PFSK-1 (cell line): ENCODE measurements at regions not wholly inside any gene's neighbourhood (a gene's known extent, or its start where the extent isn't known, plus 50 kb on each side); places are given as distances from the start of the nearest gene placed in this dataset.

Source experiments
- FOXP2 ChIP-seq: optimal IDR thresholded peaks from 2 replicates; pipeline ENCODE3; 2011; ENCODE audit warnings: borderline replicate concordance, control low read depth, inconsistent platforms; ENCODE audit not compliant: insufficient read depth; ENCODE audit errors: extremely low read length, extremely low read depth
- POLR2AphosphoS5 ChIP-seq: IDR thresholded peaks from 2 replicates; pipeline ENCODE4 v1.6.1; 2012; ENCODE audit warnings: low read depth, mild to moderate bottlenecking, control low read depth, low read length, moderate library complexity
- SIN3A ChIP-seq: IDR thresholded peaks from 2 replicates; pipeline ENCODE4 v1.6.1; 2012; ENCODE audit warnings: mild to moderate bottlenecking, low read length, moderate library complexity, borderline replicate concordance; ENCODE audit not compliant: insufficient read depth
- TAF1 ChIP-seq: IDR thresholded peaks from 2 replicates; pipeline ENCODE4 v1.6.1; 2012; ENCODE audit warnings: low read length, control low read depth, borderline replicate concordance; ENCODE audit not compliant: insufficient read depth
- TF ChIP-seq, protein P1 (sequence below), 2 experiments: IDR thresholded peaks; 2 replicates each; pipeline versions ENCODE4 v1.6.1 to v1.8.0; 2011 to 2012; ENCODE audit warnings: low read depth in 2 of 2, low read length in 2 of 2, control low read depth in 1 of 2, inconsistent platforms in 1 of 2, mild to moderate bottlenecking in 1 of 2, moderate library complexity in 1 of 2; ENCODE audit not compliant: insufficient read depth in 1 of 2

DNA sequence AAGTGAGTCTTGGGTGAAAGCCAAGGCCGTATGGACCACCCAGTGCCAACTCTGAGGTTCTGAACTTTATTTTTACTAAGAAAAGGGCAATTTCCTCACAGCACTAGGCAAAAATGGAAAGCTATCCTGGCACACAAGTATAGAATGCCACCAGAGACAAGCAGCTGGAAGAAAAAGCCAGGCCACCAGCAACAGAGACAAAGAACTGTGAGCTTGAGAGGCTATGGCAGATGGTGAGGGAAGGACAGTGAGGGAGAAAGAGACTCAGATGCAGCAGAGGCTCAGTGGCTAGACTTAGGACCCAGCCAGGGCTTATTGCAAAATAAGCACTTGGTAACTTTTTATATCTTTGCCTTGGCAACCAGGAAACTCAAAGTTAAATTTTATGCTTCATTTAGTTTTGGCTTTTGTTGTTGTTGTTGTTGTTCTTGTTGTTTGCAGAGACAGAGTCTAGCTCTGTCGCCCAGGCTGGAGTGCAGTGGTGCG is 78.0 kb upstream of the BZW1 start:
- TF ChIP-seq POLR2AphosphoS5 (no peak), FOXP2 (no peak), SIN3A (no peak), TAF1 (no peak)
- TF ChIP-seq, protein P1, sequence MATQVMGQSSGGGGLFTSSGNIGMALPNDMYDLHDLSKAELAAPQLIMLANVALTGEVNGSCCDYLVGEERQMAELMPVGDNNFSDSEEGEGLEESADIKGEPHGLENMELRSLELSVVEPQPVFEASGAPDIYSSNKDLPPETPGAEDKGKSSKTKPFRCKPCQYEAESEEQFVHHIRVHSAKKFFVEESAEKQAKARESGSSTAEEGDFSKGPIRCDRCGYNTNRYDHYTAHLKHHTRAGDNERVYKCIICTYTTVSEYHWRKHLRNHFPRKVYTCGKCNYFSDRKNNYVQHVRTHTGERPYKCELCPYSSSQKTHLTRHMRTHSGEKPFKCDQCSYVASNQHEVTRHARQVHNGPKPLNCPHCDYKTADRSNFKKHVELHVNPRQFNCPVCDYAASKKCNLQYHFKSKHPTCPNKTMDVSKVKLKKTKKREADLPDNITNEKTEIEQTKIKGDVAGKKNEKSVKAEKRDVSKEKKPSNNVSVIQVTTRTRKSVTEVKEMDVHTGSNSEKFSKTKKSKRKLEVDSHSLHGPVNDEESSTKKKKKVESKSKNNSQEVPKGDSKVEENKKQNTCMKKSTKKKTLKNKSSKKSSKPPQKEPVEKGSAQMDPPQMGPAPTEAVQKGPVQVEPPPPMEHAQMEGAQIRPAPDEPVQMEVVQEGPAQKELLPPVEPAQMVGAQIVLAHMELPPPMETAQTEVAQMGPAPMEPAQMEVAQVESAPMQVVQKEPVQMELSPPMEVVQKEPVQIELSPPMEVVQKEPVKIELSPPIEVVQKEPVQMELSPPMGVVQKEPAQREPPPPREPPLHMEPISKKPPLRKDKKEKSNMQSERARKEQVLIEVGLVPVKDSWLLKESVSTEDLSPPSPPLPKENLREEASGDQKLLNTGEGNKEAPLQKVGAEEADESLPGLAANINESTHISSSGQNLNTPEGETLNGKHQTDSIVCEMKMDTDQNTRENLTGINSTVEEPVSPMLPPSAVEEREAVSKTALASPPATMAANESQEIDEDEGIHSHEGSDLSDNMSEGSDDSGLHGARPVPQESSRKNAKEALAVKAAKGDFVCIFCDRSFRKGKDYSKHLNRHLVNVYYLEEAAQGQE (IDR thresholded peaks at IDR 0.05; ENCODE audit: insufficient read depth in 1 of 2, low read depth in 2 of 2, low read length in 2 of 2), result no peak

DNA sequence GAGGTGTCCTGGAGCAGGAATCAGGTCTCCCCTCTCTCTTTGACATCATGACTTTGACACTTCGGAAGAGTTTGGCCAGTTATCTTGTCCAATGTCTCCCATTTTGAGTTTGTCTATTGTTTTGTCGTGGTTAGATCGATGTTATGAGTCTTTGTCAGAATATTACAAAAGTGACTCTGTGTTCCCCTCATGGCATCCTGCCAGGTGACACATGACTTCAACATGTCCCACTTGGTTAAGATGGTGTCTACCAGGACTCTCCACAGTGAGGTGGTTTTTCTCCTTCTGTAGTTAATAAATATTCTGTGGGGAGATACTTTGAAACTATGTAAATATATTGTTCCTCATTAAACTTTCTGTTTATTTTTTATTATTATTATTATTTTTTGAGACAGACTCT is 76.6 kb upstream of the BZW1 start:
- TF ChIP-seq POLR2AphosphoS5, result no peak

DNA sequence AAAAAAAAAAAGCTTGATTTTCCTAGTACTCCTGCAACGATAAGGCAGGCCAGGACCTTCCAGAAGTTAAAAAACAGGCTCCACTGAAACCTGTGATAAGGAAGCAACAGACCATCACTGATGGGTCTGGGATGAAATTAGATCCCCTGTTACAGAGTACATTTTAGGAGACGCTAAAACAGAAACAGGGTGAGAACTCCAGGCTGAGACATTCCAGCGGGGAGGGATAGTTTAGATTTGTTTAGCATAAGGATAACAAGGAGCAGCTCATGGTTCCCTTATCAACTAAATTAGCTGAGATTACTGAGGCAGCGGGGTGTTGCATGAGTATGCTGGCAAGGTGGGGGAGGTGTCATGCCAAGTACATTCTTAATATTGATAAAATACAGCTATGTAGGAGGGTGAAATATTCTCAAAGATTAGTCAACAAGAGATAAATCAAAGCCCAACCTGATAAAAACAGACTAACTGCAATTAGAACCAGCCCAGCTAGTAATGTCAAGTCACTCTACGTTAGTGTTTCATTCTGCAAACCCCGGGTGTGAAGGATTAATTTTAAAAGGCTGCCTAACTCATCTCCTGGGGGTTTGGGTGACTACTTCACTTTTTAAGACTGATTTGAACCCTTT is 75.0 kb upstream of the BZW1 start:
- TF ChIP-seq FOXP2 (no peak), POLR2AphosphoS5 (no peak), TAF1 (no peak), SIN3A (no peak)
- TF ChIP-seq, protein P1 (IDR thresholded peaks at IDR 0.05; ENCODE audit: insufficient read depth in 1 of 2, low read depth in 2 of 2, low read length in 2 of 2), result no peak

DNA sequence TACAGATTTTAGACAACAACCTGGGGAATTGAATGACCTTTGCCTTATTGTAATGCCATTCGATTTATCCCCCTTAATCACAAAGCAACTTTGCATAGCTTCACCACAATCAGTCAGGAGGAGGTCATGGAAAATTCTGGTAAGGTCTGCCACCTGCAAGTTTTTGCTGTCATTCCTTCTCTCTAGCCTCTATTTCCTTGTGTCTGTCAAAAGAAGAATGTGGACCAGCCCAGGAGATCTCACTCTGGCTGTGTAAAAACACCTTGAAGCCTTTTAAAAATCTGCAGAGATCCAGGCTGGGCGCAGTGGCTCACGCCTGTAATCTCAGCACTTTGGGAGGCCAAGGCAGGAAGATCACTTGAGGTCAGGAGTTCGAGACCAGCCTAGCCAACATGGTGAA is 74.1 kb upstream of the BZW1 start:
- TF ChIP-seq POLR2AphosphoS5 (no peak), SIN3A (no peak), FOXP2 (no peak), TAF1 (no peak)
- TF ChIP-seq, protein P1 (IDR thresholded peaks at IDR 0.05; ENCODE audit: insufficient read depth in 1 of 2, low read depth in 2 of 2, low read length in 2 of 2), result no peak

DNA sequence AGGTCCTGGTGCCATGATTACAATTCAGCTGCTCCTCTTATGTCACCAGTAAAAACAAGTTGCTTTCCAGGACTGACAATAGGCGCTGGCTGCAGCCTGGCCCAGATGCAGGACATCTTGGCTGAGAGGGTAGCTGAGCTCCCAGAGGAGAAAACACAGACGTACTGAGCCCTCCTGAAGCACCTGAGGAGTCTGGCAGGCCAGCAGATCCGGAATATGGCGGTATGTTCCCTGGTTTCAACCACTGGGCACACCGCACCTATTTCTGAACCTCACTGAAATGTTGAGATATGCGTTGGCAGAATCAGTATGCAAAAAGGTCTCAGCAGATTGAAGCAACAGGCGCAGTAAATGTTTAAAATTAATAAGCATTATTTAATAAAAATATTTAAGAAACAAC is 73.1 kb upstream of the BZW1 start:
- TF ChIP-seq TAF1, result no peak
- TF ChIP-seq, protein P1 (IDR thresholded peaks at IDR 0.05; ENCODE audit: insufficient read depth in 1 of 2, low read depth in 2 of 2, low read length in 2 of 2), result no peak
- TF ChIP-seq POLR2AphosphoS5, result no peak
- TF ChIP-seq SIN3A, result no peak
- no peak for TF ChIP-seq FOXP2
